ENCODE measurements at regions not wholly inside any gene's neighbourhood (a gene's known extent, or its start where the extent isn't known, plus 50 kb on each side); places are given as distances from the start of the nearest gene placed in this dataset.

GRCh38 chr17:13939222-13939621 lies 130.1 kb upstream of the COX10 start:
- DNase-seq (ENCODE audit: low read depth): no peak
- Histone ChIP-seq H3K4me3 (ENCODE audit: low read depth, low read length) (no peak overlapping the region), H3K27me3 (ENCODE audit: control insufficient read depth, insufficient read depth, low read length) (no peaks in the 10 kb centered on the region), H3K36me3 (ENCODE audit: control insufficient read depth, insufficient read depth, low read length) (no peaks in the 10 kb centered on the region)
- TF ChIP-seq CTCF (IDR thresholded peaks at IDR 0.05; ENCODE audit: insufficient read depth, low read length, severe bottlenecking): no peak
- FAIRE-seq: no peak

- no peak for TF ChIP-seq CTCF (IDR thresholded peaks at IDR 0.05; ENCODE audit: insufficient read depth, low read length, severe bottlenecking)
- Histone ChIP-seq H3K4me3 (ENCODE audit: low read depth, low read length) (no peak overlapping the region), H3K27me3 (ENCODE audit: control insufficient read depth, insufficient read depth, low read length) (no peaks in the 10 kb centered on the region), H3K36me3 (ENCODE audit: control insufficient read depth, insufficient read depth, low read length) (no peaks in the 10 kb centered on the region)
- DNase-seq (ENCODE audit: low read depth) (peak; percentile 40), FAIRE-seq (no peak)
Observed at GRCh38 chr17:13940858-13941665, 128.2 kb upstream of the COX10 start.

- TF ChIP-seq CTCF (IDR thresholded peaks at IDR 0.05; ENCODE audit: insufficient read depth, low read length, severe bottlenecking): no peak
- Histone ChIP-seq H3K36me3 (ENCODE audit: control insufficient read depth, insufficient read depth, low read length) (no peaks in the 10 kb centered on the region), H3K27me3 (ENCODE audit: control insufficient read depth, insufficient read depth, low read length) (no peaks in the 10 kb centered on the region), H3K4me3 (ENCODE audit: low read depth, low read length) (no peak overlapping the region)
- DNase-seq (ENCODE audit: low read depth) (no peak), FAIRE-seq (no peak)
Observed at GRCh38 chr17:13941781-13942180, 127.5 kb upstream of the COX10 start.

- H3K36me3 ChIP-seq (ENCODE audit: control insufficient read depth, insufficient read depth, low read length): no peaks in the 10 kb centered on the region
- FAIRE-seq (peak; percentile 58), DNase-seq (ENCODE audit: low read depth) (no peak)
- TF ChIP-seq CTCF (IDR thresholded peaks at IDR 0.05; ENCODE audit: insufficient read depth, low read length, severe bottlenecking): no peak
- no peak overlapping the region for H3K4me3 ChIP-seq (ENCODE audit: low read depth, low read length)
- H3K27me3 ChIP-seq (ENCODE audit: control insufficient read depth, insufficient read depth, low read length): no peaks in the 10 kb centered on the region
Observed at GRCh38 chr17:13943909-13944308, 125.4 kb upstream of the COX10 start.

GRCh38 chr17:13947499-13947898 lies 121.8 kb upstream of the COX10 start:
- FAIRE-seq (no peak), DNase-seq (ENCODE audit: low read depth) (no peak)
- TF ChIP-seq CTCF (IDR thresholded peaks at IDR 0.05; ENCODE audit: insufficient read depth, low read length, severe bottlenecking): no peak
- no peak overlapping the region for H3K4me3 ChIP-seq (ENCODE audit: low read depth, low read length)
- H3K36me3 ChIP-seq (ENCODE audit: control insufficient read depth, insufficient read depth, low read length): no peaks in the 10 kb centered on the region
- H3K27me3 ChIP-seq (ENCODE audit: control insufficient read depth, insufficient read depth, low read length): no peaks in the 10 kb centered on the region

Data from bronchial epithelial cell (primary cell).